OCI-LY7 (cell line): ENCODE measurements at regions not wholly inside any gene's neighbourhood (a gene's known extent, or its start where the extent isn't known, plus 50 kb on each side); places are given as distances from the start of the nearest gene placed in this dataset.
"Not testable (repeated sequence)": the region's sequence is repeated elsewhere in the genome, so short reads cannot be mapped to it uniquely, and the experiment has no call there.

ENCODE experiments used
- BruUV-seq: library from RNA; stranded (reverse); fragments of 400-500 nt; replicated peaks from 2 replicates; lab custom pipeline; 2021; lab: Mats Ljungman, UMichigan
- CTCF ChIA-PET: fragments of 300-600 bp; sonication (Branson Sonifier 250); formaldehyde crosslinking; loops from one replicate; lab custom pipeline; 2022; ENCODE audit warnings: antibody characterized with exemption; ENCODE audit not compliant: unreplicated experiment; lab: Charles Lee
- POLR2A ChIA-PET: fragments of 300-600 bp; sonication (Branson Sonifier 250); formaldehyde crosslinking; loops from one replicate; lab custom pipeline; 2022; ENCODE audit warnings: antibody characterized with exemption; lab: Charles Lee
- DNase-seq: peaks from one replicate; pipeline ENCODE4 v3.0.0-alpha.2; 2015; ENCODE audit warnings: low spot score
- H2AFZ ChIP-seq: fragments of 200-600 bp; sonication (generic), shearing (Covaris generic); 2 replicates; pipeline ENCODE4 v1.6.1; 2014; ENCODE audit warnings: mild to moderate bottlenecking, antibody characterized with exemption, low read length, moderate library complexity
- H3K27ac ChIP-seq: fragments of 200-600 bp; sonication (generic); 2 replicates; pipeline ENCODE4 v1.5.1; 2014; ENCODE audit warnings: mixed run types, low read depth, mild to moderate bottlenecking, moderate library complexity, low read length, inconsistent platforms; ENCODE audit not compliant: poor library complexity, severe bottlenecking
- H3K36me3 ChIP-seq: fragments of 200-600 bp; sonication (generic); 2 replicates; pipeline ENCODE4 v1.6.1; 2014; ENCODE audit warnings: mild to moderate bottlenecking, antibody characterized with exemption, low read length, moderate library complexity, mixed read lengths; ENCODE audit not compliant: insufficient read depth
- H3K4me1 ChIP-seq: fragments of 200-600 bp; sonication (generic); 2 replicates; pipeline ENCODE4 v1.5.1; 2014; ENCODE audit warnings: mild to moderate bottlenecking, low read length; ENCODE audit not compliant: insufficient read depth, poor library complexity, severe bottlenecking
- H3K4me2 ChIP-seq: fragments of 200-600 bp; sonication (generic); 2 replicates; pipeline ENCODE4 v1.6.1; 2014; ENCODE audit warnings: mild to moderate bottlenecking, low read length
- H3K4me3 ChIP-seq: fragments of 200-600 bp; sonication (generic); 2 replicates; pipeline ENCODE4 v1.5.1; 2014; ENCODE audit warnings: mild to moderate bottlenecking, low read depth, low read length; ENCODE audit not compliant: poor library complexity, severe bottlenecking
- H3K79me2 ChIP-seq: fragments of 200-600 bp; sonication (generic); 2 replicates; pipeline ENCODE4 v1.6.1; 2016; ENCODE audit warnings: low read depth, mild to moderate bottlenecking, low read length, moderate library complexity, mixed read lengths; ENCODE audit not compliant: insufficient read depth
- H3K9me2 ChIP-seq: fragments of 200-600 bp; sonication (generic); 2 replicates; pipeline ENCODE4 v1.6.1; 2016; ENCODE audit warnings: mild to moderate bottlenecking, low read length, mixed read lengths; ENCODE audit not compliant: insufficient read depth
- H3K9me3 ChIP-seq: fragments of 200-600 bp; sonication (generic); 2 replicates; pipeline ENCODE4 v1.6.1; 2014; ENCODE audit warnings: mild to moderate bottlenecking, mixed run types, low read length, mixed read lengths
- H4K20me1 ChIP-seq: fragments of 200-600 bp; sonication (generic); 2 replicates; pipeline ENCODE4 v1.6.1; 2014; ENCODE audit warnings: mild to moderate bottlenecking, antibody characterized with exemption, low read length, moderate library complexity, mixed read lengths; ENCODE audit not compliant: insufficient read depth
- CTCF ChIP-seq: fragments of 200-600 bp; sonication (generic); conservative IDR thresholded peaks from 2 replicates; pipeline ENCODE4 v1.5.1; 2014; ENCODE audit warnings: mild to moderate bottlenecking, antibody characterized with exemption, low read length, moderate library complexity, mixed read lengths
- EZH2phosphoT487 ChIP-seq: fragments of 200-600 bp; sonication (generic); IDR thresholded peaks from 2 replicates; pipeline ENCODE4 v1.6.1; 2018; ENCODE audit warnings: low read depth, borderline replicate concordance, mild to moderate bottlenecking, mixed run types, antibody characterized with exemption, low read length, moderate library complexity, mixed read lengths
- intact Hi-C: fragments of 100-400 bp; cut with micrococcal nuclease; formaldehyde crosslinking; loops from one replicate; pipeline ENCODE4 v1.10.0; 2022; ENCODE audit not compliant: unreplicated experiment

- CTCF ChIA-PET, result no interaction called here
- Histone ChIP-seq H4K20me1 (no peaks in the 10 kb centered on the region), H3K4me3 (no peak overlapping the region), H3K27ac (no peak overlapping the region), H3K4me2 (no peak overlapping the region), H3K79me2 (no peaks in the 10 kb centered on the region), H2AFZ (no peak overlapping the region), H3K36me3 (no peaks in the 10 kb centered on the region), H3K9me3 (no peaks in the 10 kb centered on the region), H3K9me2 (no peaks in the 10 kb centered on the region), H3K4me1 (no peaks in the 10 kb centered on the region)
- TF ChIP-seq CTCF (no peak), EZH2phosphoT487 (no peak)
- DNase-seq, result no peak
- POLR2A ChIA-PET, result no interaction called here
- BruUV-seq, result no TSS peak
- intact Hi-C loops, result no loop called here
Measured at GRCh38 chrX:66994729-66995128, 355.9 kb upstream of the EDA2R start.

DNA sequence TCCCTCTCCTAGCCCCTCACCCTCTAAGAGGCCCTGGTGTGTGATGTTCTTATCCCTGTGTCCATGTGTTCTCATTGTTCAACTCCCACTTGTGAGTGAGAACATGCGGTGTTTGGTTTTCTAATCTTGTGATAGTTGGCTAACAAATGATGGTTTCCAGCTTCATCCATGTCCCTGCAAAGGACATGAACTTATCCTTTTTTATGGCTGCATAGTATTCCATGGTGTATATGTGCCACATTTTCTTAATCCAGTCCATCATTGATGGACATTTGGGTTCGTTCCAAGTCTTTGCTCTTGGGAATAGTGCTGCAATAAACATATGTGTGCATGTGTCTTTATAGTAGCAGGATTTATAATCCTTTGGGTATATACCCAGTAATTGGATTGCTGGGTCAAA, 353.2 kb upstream of the EDA2R start:
- BruUV-seq, H3K36me3 ChIP-seq, DNase-seq, H3K9me3 ChIP-seq, H3K27ac ChIP-seq, H2AFZ ChIP-seq, H3K4me2 ChIP-seq, H3K9me2 ChIP-seq, H3K4me1 ChIP-seq, H4K20me1 ChIP-seq, intact Hi-C loops, H3K4me3 ChIP-seq, POLR2A ChIA-PET, CTCF ChIA-PET, H3K79me2 ChIP-seq: not testable (repeated sequence)

DNA sequence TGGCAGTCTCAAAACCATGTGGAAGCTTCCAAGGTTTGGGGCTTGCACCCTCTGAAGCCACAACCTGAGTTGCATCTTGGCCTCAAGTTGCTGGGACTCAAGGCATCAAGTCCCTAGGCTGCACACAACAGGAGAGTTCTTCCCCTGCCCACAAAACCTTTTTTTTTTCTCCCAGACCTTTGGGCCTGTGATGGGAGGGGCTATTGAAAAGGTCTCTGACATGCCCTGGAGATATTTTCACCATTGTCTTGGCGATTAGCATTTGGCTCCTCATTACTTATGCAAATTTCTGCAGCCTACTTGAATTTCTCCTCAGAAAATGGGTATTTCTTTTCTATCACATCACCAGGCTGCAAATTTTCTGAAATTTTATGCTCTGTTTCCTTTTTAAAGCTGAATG, 349.5 kb upstream of the EDA2R start:
- POLR2A ChIA-PET, result no interaction called here
- Histone ChIP-seq H3K9me2 (no peaks in the 10 kb centered on the region), H3K9me3 (no peaks in the 10 kb centered on the region), H3K27ac (no peak overlapping the region), H4K20me1 (no peaks in the 10 kb centered on the region), H2AFZ (no peak overlapping the region), H3K36me3 (no peaks in the 10 kb centered on the region), H3K79me2 (no peaks in the 10 kb centered on the region), H3K4me2 (no peak overlapping the region), H3K4me3 (no peak overlapping the region), H3K4me1 (no peaks in the 10 kb centered on the region)
- CTCF ChIA-PET, result no interaction called here
- intact Hi-C loops, result no loop called here
- TF ChIP-seq EZH2phosphoT487 (no peak), CTCF (no peak)
- no TSS peak for BruUV-seq
- DNase-seq, result no peak
